SU-DHL-6 (cell line): ENCODE measurements at regions not wholly inside any gene's neighbourhood (a gene's known extent, or its start where the extent isn't known, plus 50 kb on each side); places are given as distances from the start of the nearest gene placed in this dataset.

Experiments used
- H2AFZ ChIP-seq: fragments of 200-600 bp; sonication (generic); 2 replicates; pipeline ENCODE4 v1.6.1; 2014; ENCODE audit warnings: low read depth, mild to moderate bottlenecking, moderate library complexity, mixed read lengths, antibody characterized with exemption, low read length; ENCODE audit not compliant: severe bottlenecking
- H3F3A ChIP-seq: fragments of 200-600 bp; shearing (Covaris generic); 2 replicates; pipeline ENCODE4 v1.6.0; 2016; ENCODE audit warnings: antibody characterized with exemption, mild to moderate bottlenecking; ENCODE audit not compliant: insufficient read depth
- H3K27ac ChIP-seq: fragments of 200-600 bp; sonication (generic); 2 replicates; pipeline ENCODE4 v1.5.1; 2016; ENCODE audit warnings: low read depth, mild to moderate bottlenecking, low read length, moderate library complexity, mixed read lengths
- H3K27me3 ChIP-seq: fragments of 200-600 bp; sonication (generic), shearing (Covaris generic); 2 replicates; pipeline ENCODE4 v1.6.0; 2014; ENCODE audit warnings: mild to moderate bottlenecking, low read length
- H3K36me3 ChIP-seq: fragments of 200-600 bp; sonication (generic); 2 replicates; pipeline ENCODE4 v1.6.1; 2014; ENCODE audit warnings: mild to moderate bottlenecking, low read length, mixed read lengths
- H3K4me2 ChIP-seq: fragments of 300-600, 200-600 bp; shearing (Covaris generic), sonication (generic); 2 replicates; pipeline ENCODE4 v1.6.0; 2014; ENCODE audit warnings: low read length, low read depth, mild to moderate bottlenecking; ENCODE audit not compliant: poor library complexity, severe bottlenecking
- H3K4me3 ChIP-seq: fragments of 200-600 bp; sonication (generic); 2 replicates; pipeline ENCODE4 v1.5.1; 2014; ENCODE audit warnings: antibody characterized with exemption, low read length, mild to moderate bottlenecking, mixed read lengths; ENCODE audit not compliant: insufficient read depth, poor library complexity, severe bottlenecking
- H3K79me2 ChIP-seq: fragments of 200-600 bp; sonication (generic); 2 replicates; pipeline ENCODE4 v1.6.1; 2014; ENCODE audit warnings: mild to moderate bottlenecking, low read length, moderate library complexity; ENCODE audit not compliant: insufficient read depth
- H3K9ac ChIP-seq: fragments of 200-600 bp; sonication (generic); 2 replicates; pipeline ENCODE4 v1.7.0; 2014; ENCODE audit warnings: mild to moderate bottlenecking, low read length
- H3K9me2 ChIP-seq: fragments of 200-600 bp; sonication (generic); replicated peaks from 2 replicates; pipeline ENCODE4 v1.6.1; 2014; ENCODE audit warnings: low read length; ENCODE audit not compliant: insufficient read depth
- H3K9me3 ChIP-seq: fragments of 200-600 bp; sonication (generic); 2 replicates; pipeline ENCODE4 v1.6.1; 2014; ENCODE audit warnings: low read length, mixed read lengths; ENCODE audit not compliant: insufficient read depth
- H4K20me1 ChIP-seq: fragments of 200-600 bp; sonication (generic); 2 replicates; pipeline ENCODE4 v1.6.1; 2014; ENCODE audit warnings: low read depth, mild to moderate bottlenecking, antibody characterized with exemption, low read length, moderate library complexity, mixed read lengths
- EZH2phosphoT487 ChIP-seq: fragments of 200-600 bp; sonication (generic), shearing (Covaris generic); conservative IDR thresholded peaks from 2 replicates; pipeline ENCODE4 v1.6.1; 2018; ENCODE audit warnings: mild to moderate bottlenecking, antibody characterized with exemption, low read length, moderate library complexity, mixed read lengths
- TF ChIP-seq, protein P1 (sequence below): fragments of 200-600 bp; sonication (generic); IDR thresholded peaks from one replicate; pipeline ENCODE4 v1.5.1; 2017; ENCODE audit warnings: antibody characterized with exemption, mild to moderate bottlenecking, low read length, moderate library complexity; ENCODE audit not compliant: insufficient read depth, poor library complexity, severe bottlenecking

DNA sequence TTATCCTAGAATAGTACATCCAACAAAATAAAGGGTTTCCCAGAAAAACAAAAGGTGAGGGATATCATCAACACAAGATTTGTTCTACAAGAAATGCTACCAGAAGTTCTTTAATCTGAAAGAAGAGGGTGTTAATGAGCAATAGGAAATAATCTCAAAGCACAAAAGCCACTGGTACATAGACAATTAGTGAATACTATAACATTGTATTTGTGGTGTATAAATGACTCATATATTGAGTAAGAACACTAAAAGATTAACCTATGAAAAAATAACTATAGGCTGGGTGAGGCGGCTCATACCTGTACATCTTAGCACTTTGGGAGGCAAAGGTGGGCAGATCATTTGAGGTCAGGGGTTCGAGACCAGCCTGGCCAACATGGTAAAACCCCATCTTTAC is 210.2 kb upstream of the SLITRK3 start:
- no peak for TF ChIP-seq EZH2phosphoT487
- TF ChIP-seq, protein P1, sequence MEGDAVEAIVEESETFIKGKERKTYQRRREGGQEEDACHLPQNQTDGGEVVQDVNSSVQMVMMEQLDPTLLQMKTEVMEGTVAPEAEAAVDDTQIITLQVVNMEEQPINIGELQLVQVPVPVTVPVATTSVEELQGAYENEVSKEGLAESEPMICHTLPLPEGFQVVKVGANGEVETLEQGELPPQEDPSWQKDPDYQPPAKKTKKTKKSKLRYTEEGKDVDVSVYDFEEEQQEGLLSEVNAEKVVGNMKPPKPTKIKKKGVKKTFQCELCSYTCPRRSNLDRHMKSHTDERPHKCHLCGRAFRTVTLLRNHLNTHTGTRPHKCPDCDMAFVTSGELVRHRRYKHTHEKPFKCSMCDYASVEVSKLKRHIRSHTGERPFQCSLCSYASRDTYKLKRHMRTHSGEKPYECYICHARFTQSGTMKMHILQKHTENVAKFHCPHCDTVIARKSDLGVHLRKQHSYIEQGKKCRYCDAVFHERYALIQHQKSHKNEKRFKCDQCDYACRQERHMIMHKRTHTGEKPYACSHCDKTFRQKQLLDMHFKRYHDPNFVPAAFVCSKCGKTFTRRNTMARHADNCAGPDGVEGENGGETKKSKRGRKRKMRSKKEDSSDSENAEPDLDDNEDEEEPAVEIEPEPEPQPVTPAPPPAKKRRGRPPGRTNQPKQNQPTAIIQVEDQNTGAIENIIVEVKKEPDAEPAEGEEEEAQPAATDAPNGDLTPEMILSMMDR: no peak
- H3K27me3 ChIP-seq: no peaks in the 10 kb centered on the region
- no peaks in the 10 kb centered on the region for H3F3A ChIP-seq
- no peak overlapping the region for H3K27ac ChIP-seq
- no peak overlapping the region for H3K9ac ChIP-seq
- H3K79me2 ChIP-seq: no peaks in the 10 kb centered on the region
- no peaks in the 10 kb centered on the region for H3K9me3 ChIP-seq
- H3K4me3 ChIP-seq: no peak overlapping the region
- H2AFZ ChIP-seq: no peak overlapping the region
- H4K20me1 ChIP-seq: no peaks in the 10 kb centered on the region
- H3K4me2 ChIP-seq: no peak overlapping the region
- H3K36me3 ChIP-seq: no peaks in the 10 kb centered on the region
- H3K9me2 ChIP-seq: no peaks in the 10 kb centered on the region

- Histone ChIP-seq H2AFZ (peak overlapping the region; percentile 23), H4K20me1 (no peaks in the 10 kb centered on the region), H3K9ac (no peak overlapping the region), H3K9me2 (no peaks in the 10 kb centered on the region), H3K27ac (no peak overlapping the region), H3K36me3 (no peaks in the 10 kb centered on the region), H3K27me3 (no peaks in the 10 kb centered on the region), H3K4me3 (no peak overlapping the region), H3K4me2 (no peak overlapping the region), H3K9me3 (no peaks in the 10 kb centered on the region), H3K79me2 (no peaks in the 10 kb centered on the region), H3F3A (no peaks in the 10 kb centered on the region)
- TF ChIP-seq, protein P1: no peak
- no peak for TF ChIP-seq EZH2phosphoT487
Observed at GRCh38 chr3:165404357-165405027, 208.3 kb upstream of the SLITRK3 start.

GRCh38 chr3:165403666-165404065 is 207.5 kb upstream of the SLITRK3 start:
- no peaks in the 10 kb centered on the region for H3K9me3 ChIP-seq
- H3F3A ChIP-seq: no peaks in the 10 kb centered on the region
- no peaks in the 10 kb centered on the region for H3K36me3 ChIP-seq
- H3K4me3 ChIP-seq: no peak overlapping the region
- H3K9me2 ChIP-seq: no peaks in the 10 kb centered on the region
- TF ChIP-seq, protein P1: no peak
- TF ChIP-seq EZH2phosphoT487: no peak
- no peaks in the 10 kb centered on the region for H3K79me2 ChIP-seq
- no peaks in the 10 kb centered on the region for H4K20me1 ChIP-seq
- peak overlapping the region; percentile 69 for H2AFZ ChIP-seq
- no peaks in the 10 kb centered on the region for H3K27me3 ChIP-seq
- H3K9ac ChIP-seq: no peak overlapping the region
- H3K4me2 ChIP-seq: no peak overlapping the region
- H3K27ac ChIP-seq: no peak overlapping the region
